HUES64 (cell line): ENCODE measurements at regions not wholly inside any gene's neighbourhood (a gene's known extent, or its start where the extent isn't known, plus 50 kb on each side); places are given as distances from the start of the nearest gene placed in this dataset.

Source experiments
- H3K27ac ChIP-seq: 2 replicates; pipeline ENCODE4 v1.7.0; 2013; ENCODE audit warnings: low read depth, low read length, inconsistent platforms
- H3K27me3 ChIP-seq: 2 replicates; pipeline ENCODE4 v1.6.1; 2013; ENCODE audit warnings: mild to moderate bottlenecking, low read length; ENCODE audit not compliant: insufficient read depth
- H3K36me3 ChIP-seq: 2 replicates; pipeline ENCODE4 v1.6.1; 2013; ENCODE audit warnings: mild to moderate bottlenecking, low read length; ENCODE audit not compliant: insufficient read depth
- H3K4me1 ChIP-seq: 2 replicates; pipeline ENCODE4 v1.6.1; 2013; ENCODE audit warnings: mild to moderate bottlenecking, low read length, moderate library complexity; ENCODE audit not compliant: insufficient read depth
- H3K4me3 ChIP-seq: 2 replicates; pipeline ENCODE4 v1.5.1; 2013; ENCODE audit warnings: mild to moderate bottlenecking, low read length, moderate library complexity
- H3K9ac ChIP-seq: 2 replicates; pipeline ENCODE4 v1.6.1; 2013; ENCODE audit warnings: mild to moderate bottlenecking, low read depth, low read length
- H3K9me3 ChIP-seq: 2 replicates; pipeline ENCODE4 v1.6.1; 2013; ENCODE audit warnings: low read depth, low read length; ENCODE audit not compliant: insufficient read depth
- WGBS: fragments of 150-250, 120-280 bp; methylation state at CpG from one replicate; pipeline ENCODE4 v1.1.7; 2013; ENCODE audit warnings: missing lambda C conversion rate; 5-methylcytosine and 5-hydroxymethylcytosine counted together

DNA sequence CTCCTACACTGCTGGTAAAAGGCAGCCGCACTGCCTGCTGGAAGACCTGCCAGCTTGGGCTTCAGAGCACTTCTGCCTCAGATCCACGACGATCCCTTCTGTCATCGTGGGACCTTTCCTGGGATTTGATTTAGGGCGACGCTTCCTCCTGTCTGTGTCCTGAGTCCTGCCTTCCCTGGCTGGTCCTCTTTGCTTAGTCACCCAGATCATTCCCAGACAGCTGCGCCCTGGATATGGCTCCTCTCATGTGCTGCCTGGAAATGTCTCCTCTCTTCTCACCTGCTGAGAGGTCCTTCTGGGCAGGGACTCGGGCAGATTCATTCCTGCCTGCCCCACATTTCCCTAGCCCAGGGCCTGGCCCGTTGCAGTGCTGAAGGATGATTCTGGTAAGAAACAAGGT lies 72.4 kb upstream of the POU3F1 start:
- WGBS = 89% methylated on average over 9 of the region's 9 CpGs
- Histone ChIP-seq H3K36me3 (no peaks in the 10 kb centered on the region), H3K4me1 (no peaks in the 10 kb centered on the region; the same call in 1 of the 2 replicates), H3K9me3 (no peaks in the 10 kb centered on the region), H3K27me3 (no peaks in the 10 kb centered on the region), H3K9ac (no peak overlapping the region), H3K27ac (no peak overlapping the region), H3K4me3 (no peak overlapping the region)

- Histone ChIP-seq H3K27me3 (no peaks in the 10 kb centered on the region), H3K36me3 (no peaks in the 10 kb centered on the region), H3K4me3 (no peak overlapping the region), H3K4me1 (no peaks in the 10 kb centered on the region; the same call in 1 of the 2 replicates), H3K9ac (no peak overlapping the region), H3K9me3 (no peaks in the 10 kb centered on the region), H3K27ac (no peak overlapping the region)
- 93% methylated on average over 11 of the region's 11 CpGs for WGBS
Observed at GRCh38 chr1:38117444-38117887, 70.9 kb upstream of the POU3F1 start.

DNA sequence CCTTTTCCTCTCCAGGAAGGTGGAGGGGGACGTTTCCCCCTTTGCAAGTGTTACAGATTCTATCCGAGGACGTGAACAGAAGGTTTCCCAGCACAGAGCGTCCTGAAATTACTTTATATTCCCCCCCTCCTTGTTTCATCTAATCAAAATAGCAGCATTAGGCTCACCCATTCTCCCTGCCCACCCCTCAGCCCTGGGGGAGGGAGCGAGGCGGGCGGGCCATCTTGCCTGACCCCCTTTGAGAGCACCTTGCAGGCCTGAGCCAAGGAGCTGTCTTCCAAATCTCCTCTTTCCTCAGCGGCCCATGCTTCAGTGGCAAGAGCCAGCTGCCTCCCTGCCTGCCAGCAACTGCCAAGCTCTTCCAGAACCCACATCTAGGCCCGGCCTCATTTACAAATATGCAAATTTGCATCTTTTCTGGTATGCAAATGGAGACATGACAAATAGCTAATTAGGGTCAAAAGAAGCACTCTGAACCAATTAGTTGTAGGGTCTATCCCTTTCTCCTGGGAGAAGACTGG lies 69.1 kb upstream of the POU3F1 start:
- 91% methylated on average over 9 of the region's 9 CpGs for WGBS

GRCh38 chr1:38115226-38115625 lies 68.6 kb upstream of the POU3F1 start:
- Histone ChIP-seq H3K4me1 (no peaks in the 10 kb centered on the region; the same call in 1 of the 2 replicates), H3K27me3 (no peaks in the 10 kb centered on the region), H3K27ac (no peak overlapping the region), H3K9me3 (no peaks in the 10 kb centered on the region; the same call in 1 of the 2 replicates), H3K36me3 (no peaks in the 10 kb centered on the region), H3K9ac (no peak overlapping the region), H3K4me3 (no peak overlapping the region)
- WGBS = 93% methylated on average over 15 of the region's 15 CpGs

More for the DNA sequence above, 69.1 kb upstream of the POU3F1 start:
- Histone ChIP-seq H3K4me1 (no peaks in the 10 kb centered on the region; the same call in 1 of the 2 replicates), H3K9ac (no peak overlapping the region), H3K27me3 (no peaks in the 10 kb centered on the region), H3K27ac (no peak overlapping the region), H3K4me3 (no peak overlapping the region), H3K9me3 (no peaks in the 10 kb centered on the region), H3K36me3 (no peaks in the 10 kb centered on the region)

- no peak overlapping the region for H3K27ac ChIP-seq
- WGBS = 85% methylated on average over 13 of the region's 13 CpGs
- no peaks in the 10 kb centered on the region; the same call in 1 of the 2 replicates for H3K9me3 ChIP-seq
- H3K27me3 ChIP-seq = no peaks in the 10 kb centered on the region
- H3K4me3 ChIP-seq = no peak overlapping the region
- no peaks in the 10 kb centered on the region for H3K36me3 ChIP-seq
- H3K9ac ChIP-seq = no peak overlapping the region
- H3K4me1 ChIP-seq = no peaks in the 10 kb centered on the region; the same call in 1 of the 2 replicates
Observed at GRCh38 chr1:38114241-38115026, 67.8 kb upstream of the POU3F1 start.

DNA sequence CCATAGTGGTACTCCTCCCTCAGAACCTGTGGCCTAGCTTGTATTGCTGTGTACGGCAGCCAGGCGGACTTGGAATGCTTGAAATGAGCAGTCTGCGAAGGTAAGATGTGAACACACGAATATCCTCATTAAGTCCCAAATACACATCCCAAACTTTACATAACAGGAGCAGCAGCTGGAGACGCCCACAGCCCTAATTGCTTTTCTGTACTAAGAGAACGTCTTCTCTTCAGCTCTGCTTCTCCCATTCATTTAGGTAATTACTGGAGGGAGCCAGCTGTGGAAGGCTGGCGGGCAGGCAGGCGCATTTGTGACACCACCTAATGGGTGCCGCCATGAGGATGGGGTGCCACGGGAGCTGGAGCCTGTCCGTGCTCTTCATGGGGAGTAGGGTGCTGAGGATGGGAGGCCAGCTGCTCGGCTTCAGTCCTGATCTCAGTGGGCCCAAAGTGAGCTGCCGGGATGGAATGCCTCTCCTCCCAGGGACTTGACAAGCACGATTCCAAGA lies 66.6 kb upstream of the POU3F1 start:
- no peaks in the 10 kb centered on the region for H3K27me3 ChIP-seq
- 83% methylated on average over 14 of the region's 14 CpGs for WGBS

GRCh38 chr1:38111589-38111988 lies 65.0 kb upstream of the POU3F1 start:
- H3K9me3 ChIP-seq = no peaks in the 10 kb centered on the region; the same call in 1 of the 2 replicates
- H3K36me3 ChIP-seq = no peaks in the 10 kb centered on the region
- 92% methylated on average over 8 of the region's 8 CpGs for WGBS
- H3K27ac ChIP-seq = no peak overlapping the region
- H3K9ac ChIP-seq = no peak overlapping the region
- no peaks in the 10 kb centered on the region; the same call in 1 of the 2 replicates for H3K4me1 ChIP-seq
- H3K4me3 ChIP-seq = no peak overlapping the region
- H3K27me3 ChIP-seq = no peaks in the 10 kb centered on the region

More for the DNA sequence above, 66.6 kb upstream of the POU3F1 start:
- Histone ChIP-seq H3K36me3 (no peaks in the 10 kb centered on the region), H3K4me3 (no peak overlapping the region), H3K9ac (no peak overlapping the region), H3K4me1 (no peaks in the 10 kb centered on the region; the same call in 1 of the 2 replicates), H3K9me3 (no peaks in the 10 kb centered on the region; the same call in 1 of the 2 replicates), H3K27ac (no peak overlapping the region)

GRCh38 chr1:38105267-38105666 lies 58.7 kb upstream of the POU3F1 start:
- H3K27me3 ChIP-seq = no peaks in the 10 kb centered on the region
- 96% methylated on average over 5 of the region's 5 CpGs for WGBS
- H3K36me3 ChIP-seq = no peaks in the 10 kb centered on the region
- no peaks in the 10 kb centered on the region; the same call in 1 of the 2 replicates for H3K9me3 ChIP-seq
- H3K4me1 ChIP-seq = no peaks in the 10 kb centered on the region
- H3K9ac ChIP-seq = no peak overlapping the region
- H3K4me3 ChIP-seq = no peak overlapping the region
- H3K27ac ChIP-seq = no peak overlapping the region

- H3K27ac ChIP-seq = no peak overlapping the region
- H3K4me1 ChIP-seq = peaks cover under 1% of the 10 kb centered on the region
- H3K27me3 ChIP-seq = no peaks in the 10 kb centered on the region
- no peak overlapping the region for H3K9ac ChIP-seq
- H3K4me3 ChIP-seq = no peak overlapping the region
- WGBS = 88% methylated on average over 3 of the region's 3 CpGs
- H3K9me3 ChIP-seq = no peaks in the 10 kb centered on the region
- H3K36me3 ChIP-seq = no peaks in the 10 kb centered on the region
Observed at GRCh38 chr1:38102636-38103035, 56.0 kb upstream of the POU3F1 start.

- peaks cover 10% of the 10 kb centered on the region for H3K4me1 ChIP-seq
- H3K27ac ChIP-seq = no peak overlapping the region
- no peak overlapping the region for H3K9ac ChIP-seq
- H3K4me3 ChIP-seq = no peak overlapping the region
- no peaks in the 10 kb centered on the region for H3K9me3 ChIP-seq
- no peaks in the 10 kb centered on the region for H3K36me3 ChIP-seq
- 96% methylated on average over 8 of the region's 8 CpGs for WGBS
- H3K27me3 ChIP-seq = no peaks in the 10 kb centered on the region
Observed at GRCh38 chr1:38101037-38101785, 54.6 kb upstream of the POU3F1 start.
